CD14-positive monocyte (primary cell): ENCODE measurements at regions not wholly inside any gene's neighbourhood (a gene's known extent, or its start where the extent isn't known, plus 50 kb on each side); places are given as distances from the start of the nearest gene placed in this dataset.

Experiments used
- DNase-seq, 3 donors: peaks; one replicate each; pipeline ENCODE4 v3.0.0-alpha.2; 2011 to 2022
- H2AFZ ChIP-seq: 2 replicates; pipeline ENCODE4 v1.6.0; 2012; ENCODE audit warnings: mild to moderate bottlenecking, low read depth, low read length, inconsistent platforms; ENCODE audit not compliant: insufficient read depth, poor library complexity, severe bottlenecking
- H3K27ac ChIP-seq, 2 donors: 1 replicate in 1 of 2; 2 replicates in 1 of 2; pipeline ENCODE4 v1.5.1; 2012 to 2013; ENCODE audit warnings: low read length in 2 of 2, control low read depth in 1 of 2, inconsistent platforms in 1 of 2, low read depth in 1 of 2, mild to moderate bottlenecking in 1 of 2
- H3K27me3 ChIP-seq, 2 donors: one replicate each; pipeline versions ENCODE4 v1.6.0 to v1.6.1; 2011 to 2013; ENCODE audit warnings: low read length in 2 of 2; ENCODE audit not compliant: control insufficient read depth in 2 of 2, insufficient read depth in 2 of 2
- H3K36me3 ChIP-seq, 2 donors: replicated peaks in 1 of 2; 1 replicate in 1 of 2; 2 replicates in 1 of 2; pipeline versions ENCODE4 v1.5.1 to v1.6.1; 2012 to 2013; ENCODE audit warnings: low read length in 2 of 2, control low read depth in 1 of 2, inconsistent platforms in 1 of 2, mild to moderate bottlenecking in 1 of 2; ENCODE audit not compliant: insufficient read depth in 2 of 2, control insufficient read depth in 1 of 2
- H3K4me1 ChIP-seq, 2 donors: 1 replicate in 1 of 2; 2 replicates in 1 of 2; pipeline versions ENCODE4 v1.5.1 to v1.6.1; 2012 to 2013; ENCODE audit warnings: low read length in 2 of 2, control low read depth in 1 of 2, inconsistent platforms in 1 of 2, mild to moderate bottlenecking in 1 of 2, moderate library complexity in 1 of 2; ENCODE audit not compliant: insufficient read depth in 2 of 2, control insufficient read depth in 1 of 2
- H3K4me2 ChIP-seq: replicated peaks from 2 replicates; pipeline ENCODE3; 2012; ENCODE audit warnings: low read length, moderate library complexity, mild to moderate bottlenecking; ENCODE audit not compliant: poor library complexity, severe bottlenecking; ENCODE audit errors: extremely low read depth
- H3K4me3 ChIP-seq, 3 experiments: fragments of 200-600 bp in 1 of 3; sonication (generic) in 1 of 3; replicated peaks in 1 of 3; 1 replicate in 2 of 3; 2 replicates in 1 of 3; pipeline ENCODE4 v1.5.1; 2011 to 2013; ENCODE audit warnings: low read length in 3 of 3, mild to moderate bottlenecking in 3 of 3, control low read depth in 2 of 3, low read depth in 2 of 3, inconsistent platforms in 1 of 3, moderate library complexity in 1 of 3
- H3K79me2 ChIP-seq: 2 replicates; pipeline ENCODE4 v1.6.0; 2012; ENCODE audit warnings: mild to moderate bottlenecking, control low read depth, inconsistent platforms, low read length, moderate library complexity; ENCODE audit not compliant: insufficient read depth
- H3K9ac ChIP-seq: 2 replicates; pipeline ENCODE4 v1.6.0; 2017; ENCODE audit warnings: low read length, mild to moderate bottlenecking; ENCODE audit not compliant: insufficient read depth, poor library complexity, severe bottlenecking
- H3K9me3 ChIP-seq, 2 donors: replicated peaks in 1 of 2; 1 replicate in 1 of 2; 2 replicates in 1 of 2; pipeline versions ENCODE4 v1.5.1 to v1.6.1; 2012 to 2013; ENCODE audit warnings: low read length in 2 of 2, control low read depth in 1 of 2; ENCODE audit not compliant: control insufficient read depth in 1 of 2, insufficient read depth in 1 of 2
- H4K20me1 ChIP-seq: 2 replicates; pipeline ENCODE4 v1.6.0; 2012; ENCODE audit warnings: mild to moderate bottlenecking, low read length, control low read depth, moderate library complexity; ENCODE audit not compliant: insufficient read depth
- H3K27ac Mint-ChIP-seq, 7 donors: one replicate each; pipeline ENCODE4 v1.8.0; 2020; ENCODE audit warnings: mild to moderate bottlenecking in 7 of 7, mixed read lengths in 7 of 7, moderate library complexity in 6 of 7, inconsistent platforms in 2 of 7
- H3K27me3 Mint-ChIP-seq, 3 donors: one replicate each; pipeline ENCODE4 v1.8.0; 2021 to 2022; ENCODE audit warnings: low read depth in 3 of 3, mild to moderate bottlenecking in 3 of 3, mixed read lengths in 3 of 3, moderate library complexity in 3 of 3, inconsistent platforms in 1 of 3
- H3K36me3 Mint-ChIP-seq, 2 donors: one replicate each; pipeline ENCODE4 v1.8.0; 2020; ENCODE audit warnings: mixed read lengths in 2 of 2, inconsistent platforms in 1 of 2, mild to moderate bottlenecking in 1 of 2
- H3K4me1 Mint-ChIP-seq: one replicate; pipeline ENCODE4 v1.8.0; 2020; ENCODE audit warnings: mild to moderate bottlenecking, mixed read lengths
- H3K4me3 Mint-ChIP-seq, 2 donors: one replicate each; pipeline ENCODE4 v1.8.0; 2020; ENCODE audit warnings: mild to moderate bottlenecking in 2 of 2, mixed read lengths in 2 of 2, moderate library complexity in 1 of 2
- H3K9me3 Mint-ChIP-seq, 7 donors: one replicate each; pipeline ENCODE4 v1.8.0; 2020 to 2022; ENCODE audit warnings: mixed read lengths in 7 of 7, mild to moderate bottlenecking in 6 of 7, moderate library complexity in 6 of 7, inconsistent platforms in 2 of 7
- CTCF ChIP-seq: fragments of 200-600 bp; IDR thresholded peaks from one replicate; pipeline ENCODE4 v1.8.0; 2022; ENCODE audit warnings: antibody characterized with exemption, mild to moderate bottlenecking
- WGBS: methylation state at CpG from one replicate; pipeline ENCODE4 v1.1.5; 2013; ENCODE audit warnings: missing lambda C conversion rate; ENCODE audit not compliant: insufficient coverage; 5-methylcytosine and 5-hydroxymethylcytosine counted together
- intact Hi-C, 2 donors: fragments of 100-400 bp; cut with micrococcal nuclease; formaldehyde crosslinking; loops; one replicate each; pipeline versions ENCODE4 v1.15.0 to v1.15.1; 2023

- no peak overlapping the region for H3K27ac Mint-ChIP-seq
- Histone ChIP-seq H3K4me2 (no peak overlapping the region), H3K79me2 (no peaks in the 10 kb centered on the region), H4K20me1 (no peaks in the 10 kb centered on the region), H3K36me3 (no peaks in the 10 kb centered on the region), H3K27ac (no peak overlapping the region), H3K4me1 (no peaks in the 10 kb centered on the region), H3K9ac (no peak overlapping the region), H2AFZ (no peak overlapping the region), H3K4me3 (no peak overlapping the region), H3K9me3 (peaks cover 3 to 6% of the 10 kb centered on the region in 2 donors), H3K27me3 (no peaks in the 10 kb centered on the region)
- intact Hi-C loops = no loop called here
- no peaks in the 10 kb centered on the region for H3K4me1 Mint-ChIP-seq
- DNase-seq = no peak
- TF ChIP-seq CTCF = no peak
- no peak overlapping the region for H3K4me3 Mint-ChIP-seq
- peaks cover 0 to 7% (median 0%) of the 10 kb centered on the region in 7 donors for H3K9me3 Mint-ChIP-seq
- WGBS = 94% methylated on average over 2 of the region's 4 CpGs
- no peaks in the 10 kb centered on the region for H3K27me3 Mint-ChIP-seq
- no peaks in the 10 kb centered on the region for H3K36me3 Mint-ChIP-seq
These were observed 808.5 kb downstream of the TLE4 start for GRCh38 chr9:80380301-80380700.

GRCh38 chr9:80378669-80379293 is 807.0 kb downstream of the TLE4 start:
- 66% methylated on average over 2 of the region's 5 CpGs for WGBS
- Histone ChIP-seq H3K9me3 (peaks cover 3 to 6% of the 10 kb centered on the region in 2 donors), H3K4me2 (no peak overlapping the region), H3K27me3 (no peaks in the 10 kb centered on the region), H2AFZ (no peak overlapping the region), H3K9ac (no peak overlapping the region), H3K4me3 (no peak overlapping the region), H3K4me1 (no peaks in the 10 kb centered on the region), H3K27ac (no peak overlapping the region), H4K20me1 (no peaks in the 10 kb centered on the region), H3K36me3 (no peaks in the 10 kb centered on the region), H3K79me2 (no peaks in the 10 kb centered on the region)
- no peak overlapping the region for H3K4me3 Mint-ChIP-seq
- H3K4me1 Mint-ChIP-seq = no peaks in the 10 kb centered on the region
- H3K27ac Mint-ChIP-seq = no peak overlapping the region
- DNase-seq = no peak
- no peak for TF ChIP-seq CTCF
- H3K9me3 Mint-ChIP-seq = peaks cover 0 to 7% (median 0%) of the 10 kb centered on the region in 7 donors
- no peaks in the 10 kb centered on the region for H3K36me3 Mint-ChIP-seq
- intact Hi-C loops = no loop called here
- no peaks in the 10 kb centered on the region for H3K27me3 Mint-ChIP-seq
